DND-41 (cell line): ENCODE measurements at regions not wholly inside any gene's neighbourhood (a gene's known extent, or its start where the extent isn't known, plus 50 kb on each side); places are given as distances from the start of the nearest gene placed in this dataset.

Experiments
- EZH2 ChIP-seq: IDR thresholded peaks from 3 replicates; pipeline ENCODE4 v1.6.1; 2012; ENCODE audit warnings: borderline replicate concordance, low read depth, mild to moderate bottlenecking, moderate library complexity, low read length, inconsistent platforms; ENCODE audit not compliant: severe bottlenecking
- TF ChIP-seq, protein P1 (sequence below): IDR thresholded peaks from 2 replicates; pipeline ENCODE4 v1.5.1; 2012; ENCODE audit warnings: borderline replicate concordance, low read length, moderate library complexity, mild to moderate bottlenecking; ENCODE audit not compliant: poor library complexity, severe bottlenecking; ENCODE audit errors: extremely low read depth

DNA sequence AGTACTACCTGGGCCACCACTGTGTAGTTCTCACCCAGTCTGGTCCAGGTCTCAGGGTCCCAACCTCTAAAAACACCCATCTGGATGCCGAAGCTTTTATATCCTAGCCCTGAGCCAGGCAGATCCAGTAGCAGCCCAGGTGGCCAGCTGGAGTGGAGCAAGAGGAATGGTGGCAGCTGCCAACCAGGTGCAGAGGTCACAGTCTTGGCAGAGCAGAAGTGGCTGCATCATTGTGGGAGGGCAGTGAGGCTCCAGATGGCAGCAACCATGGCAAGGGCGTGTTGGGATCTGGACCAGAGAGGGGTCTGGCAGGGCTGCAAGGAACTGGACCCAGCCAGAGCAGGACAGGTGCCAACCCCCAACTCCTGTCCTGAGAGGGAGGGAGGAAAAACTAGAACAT lies 72.2 kb upstream of the AGAP1 start:
- TF ChIP-seq, protein P1, sequence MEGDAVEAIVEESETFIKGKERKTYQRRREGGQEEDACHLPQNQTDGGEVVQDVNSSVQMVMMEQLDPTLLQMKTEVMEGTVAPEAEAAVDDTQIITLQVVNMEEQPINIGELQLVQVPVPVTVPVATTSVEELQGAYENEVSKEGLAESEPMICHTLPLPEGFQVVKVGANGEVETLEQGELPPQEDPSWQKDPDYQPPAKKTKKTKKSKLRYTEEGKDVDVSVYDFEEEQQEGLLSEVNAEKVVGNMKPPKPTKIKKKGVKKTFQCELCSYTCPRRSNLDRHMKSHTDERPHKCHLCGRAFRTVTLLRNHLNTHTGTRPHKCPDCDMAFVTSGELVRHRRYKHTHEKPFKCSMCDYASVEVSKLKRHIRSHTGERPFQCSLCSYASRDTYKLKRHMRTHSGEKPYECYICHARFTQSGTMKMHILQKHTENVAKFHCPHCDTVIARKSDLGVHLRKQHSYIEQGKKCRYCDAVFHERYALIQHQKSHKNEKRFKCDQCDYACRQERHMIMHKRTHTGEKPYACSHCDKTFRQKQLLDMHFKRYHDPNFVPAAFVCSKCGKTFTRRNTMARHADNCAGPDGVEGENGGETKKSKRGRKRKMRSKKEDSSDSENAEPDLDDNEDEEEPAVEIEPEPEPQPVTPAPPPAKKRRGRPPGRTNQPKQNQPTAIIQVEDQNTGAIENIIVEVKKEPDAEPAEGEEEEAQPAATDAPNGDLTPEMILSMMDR, result no peak
- TF ChIP-seq EZH2, result no peak
